OCI-LY7 (cell line): ENCODE measurements at regions not wholly inside any gene's neighbourhood (a gene's known extent, or its start where the extent isn't known, plus 50 kb on each side); places are given as distances from the start of the nearest gene placed in this dataset.

Experiments
- BruUV-seq: library from RNA; stranded (reverse); fragments of 400-500 nt; replicated peaks from 2 replicates; lab custom pipeline; 2021; lab: Mats Ljungman, UMichigan
- CTCF ChIA-PET: fragments of 300-600 bp; sonication (Branson Sonifier 250); formaldehyde crosslinking; loops from one replicate; lab custom pipeline; 2022; ENCODE audit warnings: antibody characterized with exemption; ENCODE audit not compliant: unreplicated experiment; lab: Charles Lee
- POLR2A ChIA-PET: fragments of 300-600 bp; sonication (Branson Sonifier 250); formaldehyde crosslinking; loops from one replicate; lab custom pipeline; 2022; ENCODE audit warnings: antibody characterized with exemption; lab: Charles Lee
- DNase-seq: peaks from one replicate; pipeline ENCODE4 v3.0.0-alpha.2; 2015; ENCODE audit warnings: low spot score
- H2AFZ ChIP-seq: fragments of 200-600 bp; sonication (generic), shearing (Covaris generic); 2 replicates; pipeline ENCODE4 v1.6.1; 2014; ENCODE audit warnings: mild to moderate bottlenecking, antibody characterized with exemption, low read length, moderate library complexity
- H3K27ac ChIP-seq: fragments of 200-600 bp; sonication (generic); 2 replicates; pipeline ENCODE4 v1.5.1; 2014; ENCODE audit warnings: mixed run types, low read depth, mild to moderate bottlenecking, moderate library complexity, low read length, inconsistent platforms; ENCODE audit not compliant: poor library complexity, severe bottlenecking
- H3K36me3 ChIP-seq: fragments of 200-600 bp; sonication (generic); 2 replicates; pipeline ENCODE4 v1.6.1; 2014; ENCODE audit warnings: mild to moderate bottlenecking, antibody characterized with exemption, low read length, moderate library complexity, mixed read lengths; ENCODE audit not compliant: insufficient read depth
- H3K4me1 ChIP-seq: fragments of 200-600 bp; sonication (generic); 2 replicates; pipeline ENCODE4 v1.5.1; 2014; ENCODE audit warnings: mild to moderate bottlenecking, low read length; ENCODE audit not compliant: insufficient read depth, poor library complexity, severe bottlenecking
- H3K4me2 ChIP-seq: fragments of 200-600 bp; sonication (generic); 2 replicates; pipeline ENCODE4 v1.6.1; 2014; ENCODE audit warnings: mild to moderate bottlenecking, low read length
- H3K4me3 ChIP-seq: fragments of 200-600 bp; sonication (generic); 2 replicates; pipeline ENCODE4 v1.5.1; 2014; ENCODE audit warnings: mild to moderate bottlenecking, low read depth, low read length; ENCODE audit not compliant: poor library complexity, severe bottlenecking
- H3K79me2 ChIP-seq: fragments of 200-600 bp; sonication (generic); 2 replicates; pipeline ENCODE4 v1.6.1; 2016; ENCODE audit warnings: low read depth, mild to moderate bottlenecking, low read length, moderate library complexity, mixed read lengths; ENCODE audit not compliant: insufficient read depth
- H3K9me2 ChIP-seq: fragments of 200-600 bp; sonication (generic); 2 replicates; pipeline ENCODE4 v1.6.1; 2016; ENCODE audit warnings: mild to moderate bottlenecking, low read length, mixed read lengths; ENCODE audit not compliant: insufficient read depth
- H3K9me3 ChIP-seq: fragments of 200-600 bp; sonication (generic); 2 replicates; pipeline ENCODE4 v1.6.1; 2014; ENCODE audit warnings: mild to moderate bottlenecking, mixed run types, low read length, mixed read lengths
- H4K20me1 ChIP-seq: fragments of 200-600 bp; sonication (generic); 2 replicates; pipeline ENCODE4 v1.6.1; 2014; ENCODE audit warnings: mild to moderate bottlenecking, antibody characterized with exemption, low read length, moderate library complexity, mixed read lengths; ENCODE audit not compliant: insufficient read depth
- EZH2phosphoT487 ChIP-seq: fragments of 200-600 bp; sonication (generic); IDR thresholded peaks from 2 replicates; pipeline ENCODE4 v1.6.1; 2018; ENCODE audit warnings: low read depth, borderline replicate concordance, mild to moderate bottlenecking, mixed run types, antibody characterized with exemption, low read length, moderate library complexity, mixed read lengths
- intact Hi-C: fragments of 100-400 bp; cut with micrococcal nuclease; formaldehyde crosslinking; loops from one replicate; pipeline ENCODE4 v1.10.0; 2022; ENCODE audit not compliant: unreplicated experiment
- TF ChIP-seq, protein P1 (sequence below): fragments of 200-600 bp; sonication (generic); conservative IDR thresholded peaks from 2 replicates; pipeline ENCODE4 v1.5.1; 2014; ENCODE audit warnings: mild to moderate bottlenecking, antibody characterized with exemption, low read length, moderate library complexity, mixed read lengths

DNA sequence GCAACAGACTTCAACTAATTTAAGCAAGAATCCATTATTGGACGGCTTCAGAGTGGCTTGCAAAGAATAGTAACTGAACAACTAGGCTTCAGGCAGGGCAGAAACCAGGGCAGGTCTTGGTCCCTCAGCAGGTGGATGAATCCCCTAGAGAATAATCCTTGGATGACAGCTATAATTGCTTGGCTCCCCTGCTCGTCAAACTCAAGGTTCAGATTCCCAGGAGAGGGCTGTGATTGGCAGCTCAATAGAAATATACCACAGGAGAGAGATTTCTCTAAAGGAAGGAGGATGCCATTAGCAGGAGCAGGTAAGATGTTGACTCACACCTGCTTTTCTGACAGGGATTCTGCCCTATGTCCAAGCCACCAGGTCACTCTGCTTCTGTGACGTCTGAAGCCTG lies 89.6 kb upstream of the PCDH8 start:
- Histone ChIP-seq H2AFZ (no peak overlapping the region), H3K4me3 (no peak overlapping the region)

DNA sequence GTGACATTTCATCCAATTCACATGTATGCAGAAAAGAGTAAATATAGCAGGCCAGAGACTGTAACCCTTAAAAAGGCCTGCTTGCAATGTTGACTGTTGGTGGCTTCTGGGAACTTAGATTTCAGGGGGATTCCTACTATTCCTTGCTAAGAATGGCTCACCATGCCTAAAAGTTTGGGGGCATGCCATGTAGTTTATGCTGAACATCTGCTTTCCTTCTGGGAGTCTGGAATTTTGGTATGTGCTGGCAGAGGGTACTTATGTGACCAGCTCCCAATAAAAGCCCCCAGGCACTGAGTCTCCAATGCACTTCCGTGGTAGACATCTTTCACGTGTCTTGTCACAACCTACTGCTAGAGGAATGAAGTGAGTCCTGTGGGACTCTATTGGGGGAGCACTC lies 88.4 kb upstream of the PCDH8 start:
- intact Hi-C loops = no loop called here
- no peak overlapping the region for H2AFZ ChIP-seq
- no TSS peak for BruUV-seq

More for the DNA sequence above, 89.6 kb upstream of the PCDH8 start:
- no peaks in the 10 kb centered on the region for H3K4me1 ChIP-seq
- ChIA-PET CTCF (no interaction called here), POLR2A (interaction anchor here (0.6 kb wide), 1 partner anchor 15 kb away, joined by 3 read pairs; no protein-coding TSS in a partner anchor)
- TF ChIP-seq, protein P1, sequence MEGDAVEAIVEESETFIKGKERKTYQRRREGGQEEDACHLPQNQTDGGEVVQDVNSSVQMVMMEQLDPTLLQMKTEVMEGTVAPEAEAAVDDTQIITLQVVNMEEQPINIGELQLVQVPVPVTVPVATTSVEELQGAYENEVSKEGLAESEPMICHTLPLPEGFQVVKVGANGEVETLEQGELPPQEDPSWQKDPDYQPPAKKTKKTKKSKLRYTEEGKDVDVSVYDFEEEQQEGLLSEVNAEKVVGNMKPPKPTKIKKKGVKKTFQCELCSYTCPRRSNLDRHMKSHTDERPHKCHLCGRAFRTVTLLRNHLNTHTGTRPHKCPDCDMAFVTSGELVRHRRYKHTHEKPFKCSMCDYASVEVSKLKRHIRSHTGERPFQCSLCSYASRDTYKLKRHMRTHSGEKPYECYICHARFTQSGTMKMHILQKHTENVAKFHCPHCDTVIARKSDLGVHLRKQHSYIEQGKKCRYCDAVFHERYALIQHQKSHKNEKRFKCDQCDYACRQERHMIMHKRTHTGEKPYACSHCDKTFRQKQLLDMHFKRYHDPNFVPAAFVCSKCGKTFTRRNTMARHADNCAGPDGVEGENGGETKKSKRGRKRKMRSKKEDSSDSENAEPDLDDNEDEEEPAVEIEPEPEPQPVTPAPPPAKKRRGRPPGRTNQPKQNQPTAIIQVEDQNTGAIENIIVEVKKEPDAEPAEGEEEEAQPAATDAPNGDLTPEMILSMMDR = no peak
- TF ChIP-seq EZH2phosphoT487 = no peak
- H3K36me3 ChIP-seq = no peaks in the 10 kb centered on the region
- H3K27ac ChIP-seq = no peak overlapping the region
- H3K4me2 ChIP-seq = no peak overlapping the region
- BruUV-seq = no TSS peak
- intact Hi-C loops = no loop called here
- no peaks in the 10 kb centered on the region for H3K9me3 ChIP-seq
- no peaks in the 10 kb centered on the region for H3K79me2 ChIP-seq
- no peaks in the 10 kb centered on the region for H3K9me2 ChIP-seq
- H4K20me1 ChIP-seq = no peaks in the 10 kb centered on the region
- DNase-seq = no peak

DNA sequence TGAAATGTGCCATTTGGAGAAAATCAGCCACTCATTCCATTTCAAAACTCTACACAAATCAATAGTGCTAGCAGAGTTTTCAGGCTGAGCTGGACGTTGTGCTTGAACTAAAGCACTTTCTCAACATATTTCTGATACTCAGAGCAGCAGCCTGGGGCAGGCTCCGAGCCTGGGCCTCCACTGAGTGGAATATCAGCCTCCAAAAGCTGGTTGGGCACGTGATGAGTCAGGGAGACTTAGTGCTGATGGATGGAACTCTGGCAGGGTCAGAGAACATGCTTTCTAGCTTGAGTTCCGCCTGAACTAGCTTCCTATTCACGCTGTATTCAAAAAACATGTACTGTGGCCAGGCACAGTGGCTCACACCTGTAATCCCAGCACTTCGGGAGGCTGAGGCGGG lies 85.8 kb upstream of the PCDH8 start:
- no peak overlapping the region for H3K4me2 ChIP-seq
- no peaks in the 10 kb centered on the region for H3K79me2 ChIP-seq
- no peaks in the 10 kb centered on the region for H3K9me3 ChIP-seq
- no TSS peak for BruUV-seq
- H3K4me1 ChIP-seq = no peaks in the 10 kb centered on the region
- ChIA-PET POLR2A (no interaction called here), CTCF (no interaction called here)
- no peak overlapping the region for H3K27ac ChIP-seq
- H3K9me2 ChIP-seq = no peaks in the 10 kb centered on the region
- TF ChIP-seq EZH2phosphoT487 = no peak
- TF ChIP-seq, protein P1 = no peak
- no peak overlapping the region for H2AFZ ChIP-seq
- intact Hi-C loops = no loop called here
- no peaks in the 10 kb centered on the region for H3K36me3 ChIP-seq
- H3K4me3 ChIP-seq = no peak overlapping the region
- DNase-seq = no peak
- no peaks in the 10 kb centered on the region for H4K20me1 ChIP-seq

More for the DNA sequence above, 88.4 kb upstream of the PCDH8 start:
- Histone ChIP-seq H3K36me3 (no peaks in the 10 kb centered on the region), H3K9me2 (no peaks in the 10 kb centered on the region), H3K4me3 (no peak overlapping the region), H3K4me2 (no peak overlapping the region), H3K9me3 (no peaks in the 10 kb centered on the region), H3K27ac (no peak overlapping the region), H4K20me1 (no peaks in the 10 kb centered on the region), H3K4me1 (no peaks in the 10 kb centered on the region), H3K79me2 (no peaks in the 10 kb centered on the region)
- TF ChIP-seq EZH2phosphoT487 = no peak
- TF ChIP-seq, protein P1 = no peak
- ChIA-PET CTCF (no interaction called here), POLR2A (no interaction called here)
- DNase-seq = no peak
